ENCODE measurements at regions not wholly inside any gene's neighbourhood (a gene's known extent, or its start where the extent isn't known, plus 50 kb on each side); places are given as distances from the start of the nearest gene placed in this dataset.

- no peak overlapping the region for H3K27ac ChIP-seq (ENCODE audit: insufficient read depth, low read depth, low read length)
- no peaks in the 10 kb centered on the region for H3K36me3 ChIP-seq (ENCODE audit: control insufficient read depth in 2 of 2, extremely low read depth in 1 of 2, insufficient read depth in 2 of 2, low read length in 2 of 2)
- no peak overlapping the region for H3K4me2 ChIP-seq (ENCODE audit: insufficient read depth, low read length)
- H3K79me2 ChIP-seq (ENCODE audit: control insufficient read depth, insufficient read depth, low read length): no peaks in the 10 kb centered on the region
- ChIA-PET POLR2A (interaction anchor here (0.6 to 0.9 kb wide), 2 partner anchors 13 to 248 kb away, joined by 3 to 4 read pairs; no protein-coding TSS in a partner anchor), CTCF (interaction anchor here (0.6 kb wide), 1 partner anchor 19 kb away, joined by 3 read pairs; no protein-coding TSS in a partner anchor)
- H3K4me1 ChIP-seq (ENCODE audit: control insufficient read depth, extremely low read depth, insufficient read depth, low read length): no peaks in the 10 kb centered on the region
- no peaks in the 10 kb centered on the region for H3K27me3 ChIP-seq (ENCODE audit: control insufficient read depth in 2 of 2, insufficient read depth in 2 of 2, low read length in 2 of 2)
- DNase-seq (ENCODE audit: low read depth, low spot score): no peak
- no peak overlapping the region for H3K9ac ChIP-seq (replicated peaks; ENCODE audit: extremely low read depth, insufficient read depth, low read length)
- H3K9me3 ChIP-seq (replicated peaks; ENCODE audit: control insufficient read depth, insufficient read depth, low read length): no peaks in the 10 kb centered on the region
- no TSS peak for BruUV-seq (replicated peaks)
- no peak overlapping the region for H2AFZ ChIP-seq (ENCODE audit: low read depth, low read length)
- FAIRE-seq: no peak
- no peaks in the 10 kb centered on the region for H4K20me1 ChIP-seq (replicated peaks; ENCODE audit: control insufficient read depth, extremely low read depth, insufficient read depth, low read length)
- TF ChIP-seq CTCF (IDR thresholded peaks at IDR 0.05; ENCODE audit: extremely low read depth in 1 of 2, insufficient read depth in 1 of 2, low read depth in 1 of 2, low read length in 2 of 2) (no peak), POLR2AphosphoS5 (IDR thresholded peaks at IDR 0.05; ENCODE audit: insufficient read depth, low read depth, low read length) (no peak), FOS (IDR thresholded peaks at IDR 0.05; ENCODE audit: borderline replicate concordance, insufficient read depth, low read length) (no peak), MYC (IDR thresholded peaks at IDR 0.05; ENCODE audit: low read depth, low read length) (no peak), GATA2 (IDR thresholded peaks at IDR 0.05; ENCODE audit: insufficient read depth, insufficient read length, low read depth, low read length) (no peak), POLR2A (IDR thresholded peaks at IDR 0.05; ENCODE audit: low read depth, low read length) (no peak), JUN (IDR thresholded peaks at IDR 0.05; ENCODE audit: borderline replicate concordance, insufficient read depth, insufficient read length, low read depth) (no peak), MAX (IDR thresholded peaks at IDR 0.05; ENCODE audit: insufficient read depth, insufficient read length) (no peak), EZH2 (IDR thresholded peaks at IDR 0.05; ENCODE audit: borderline replicate concordance, low read depth, low read length, severe bottlenecking) (no peak)
- no peaks in the 10 kb centered on the region for H3K9me1 ChIP-seq (replicated peaks; ENCODE audit: control insufficient read depth, extremely low read depth, insufficient read depth, low read length)
- intact Hi-C loops (cut with micrococcal nuclease): no loop called here
- dilution Hi-C loops (cut with MboI; ENCODE audit: extremely low pct_ligation_motif_present, low sequenced_read_pairs): no loop called here
- no peak overlapping the region for H3K4me3 ChIP-seq (replicated peaks in 1 of 3; ENCODE audit: insufficient read depth in 1 of 3, low read depth in 1 of 3, low read length in 3 of 3)
Measured at GRCh38 chr9:107739601-107740082, 250.1 kb upstream of the KLF4 start.

All from endothelial cell of umbilical vein (primary cell).